Sigmoid colon (tissue), 4 donors: ENCODE measurements at regions not wholly inside any gene's neighbourhood (a gene's known extent, or its start where the extent isn't known, plus 50 kb on each side); places are given as distances from the start of the nearest gene placed in this dataset.

ENCODE experiments used
- CTCF ChIP-seq, 4 experiments: fragments of 450-650 bp in 3 of 4; fragments of 200-600 bp in 1 of 4; IDR thresholded peaks; one replicate each; pipeline ENCODE4 v1.5.1; 2016 to 2019; ENCODE audit warnings: antibody characterized with exemption in 4 of 4, mild to moderate bottlenecking in 3 of 4, moderate library complexity in 2 of 4
- EP300 ChIP-seq, 4 donors: sonication (generic); formaldehyde crosslinking; IDR thresholded peaks; one replicate each; pipeline ENCODE4 v1.6.1; 2017; ENCODE audit warnings: antibody characterized with exemption in 4 of 4
- POLR2A ChIP-seq, 2 donors: fragments of 450-650 bp; IDR thresholded peaks; one replicate each; pipeline ENCODE4 v1.6.1; 2016; ENCODE audit warnings: antibody characterized with exemption in 2 of 2, mild to moderate bottlenecking in 2 of 2, moderate library complexity in 2 of 2

DNA sequence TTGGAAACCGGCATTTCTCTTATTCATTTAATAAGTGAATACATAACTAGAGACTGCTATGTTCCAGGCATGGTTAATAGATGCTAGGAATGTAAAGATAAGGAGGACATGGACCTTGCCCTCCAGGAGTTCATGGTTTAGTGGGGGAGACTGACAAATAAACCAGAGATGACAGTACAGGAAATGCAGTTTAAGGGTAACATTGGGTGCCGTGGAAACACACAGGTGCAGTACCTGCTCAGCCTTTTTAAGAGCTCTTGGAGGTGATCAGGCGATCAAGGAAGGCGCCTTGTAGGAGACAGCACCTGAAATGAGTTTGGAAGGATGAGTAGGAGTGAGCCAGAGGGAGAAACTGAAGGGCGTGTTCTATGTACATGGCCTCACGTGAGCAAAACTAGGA, 145.8 kb downstream of the AASDH start:
- TF ChIP-seq CTCF (IDR thresholded peaks at IDR 0.05) (no peak), EP300 (IDR thresholded peaks at IDR 0.05) (no peak), POLR2A (IDR thresholded peaks at IDR 0.05) (no peak)
